SU-DHL-6 (cell line): ENCODE measurements at regions not wholly inside any gene's neighbourhood (a gene's known extent, or its start where the extent isn't known, plus 50 kb on each side); places are given as distances from the start of the nearest gene placed in this dataset.

ENCODE experiments used
- H2AFZ ChIP-seq: fragments of 200-600 bp; sonication (generic); 2 replicates; pipeline ENCODE4 v1.6.1; 2014; ENCODE audit warnings: low read depth, mild to moderate bottlenecking, moderate library complexity, mixed read lengths, antibody characterized with exemption, low read length; ENCODE audit not compliant: severe bottlenecking
- H3F3A ChIP-seq: fragments of 200-600 bp; shearing (Covaris generic); 2 replicates; pipeline ENCODE4 v1.6.0; 2016; ENCODE audit warnings: antibody characterized with exemption, mild to moderate bottlenecking; ENCODE audit not compliant: insufficient read depth
- H3K27ac ChIP-seq: fragments of 200-600 bp; sonication (generic); 2 replicates; pipeline ENCODE4 v1.5.1; 2016; ENCODE audit warnings: low read depth, mild to moderate bottlenecking, low read length, moderate library complexity, mixed read lengths
- H3K27me3 ChIP-seq: fragments of 200-600 bp; sonication (generic), shearing (Covaris generic); 2 replicates; pipeline ENCODE4 v1.6.0; 2014; ENCODE audit warnings: mild to moderate bottlenecking, low read length
- H3K36me3 ChIP-seq: fragments of 200-600 bp; sonication (generic); 2 replicates; pipeline ENCODE4 v1.6.1; 2014; ENCODE audit warnings: mild to moderate bottlenecking, low read length, mixed read lengths
- H3K4me2 ChIP-seq: fragments of 300-600, 200-600 bp; shearing (Covaris generic), sonication (generic); 2 replicates; pipeline ENCODE4 v1.6.0; 2014; ENCODE audit warnings: low read length, low read depth, mild to moderate bottlenecking; ENCODE audit not compliant: poor library complexity, severe bottlenecking
- H3K4me3 ChIP-seq: fragments of 200-600 bp; sonication (generic); 2 replicates; pipeline ENCODE4 v1.5.1; 2014; ENCODE audit warnings: antibody characterized with exemption, low read length, mild to moderate bottlenecking, mixed read lengths; ENCODE audit not compliant: insufficient read depth, poor library complexity, severe bottlenecking
- H3K79me2 ChIP-seq: fragments of 200-600 bp; sonication (generic); 2 replicates; pipeline ENCODE4 v1.6.1; 2014; ENCODE audit warnings: mild to moderate bottlenecking, low read length, moderate library complexity; ENCODE audit not compliant: insufficient read depth
- H3K9ac ChIP-seq: fragments of 200-600 bp; sonication (generic); 2 replicates; pipeline ENCODE4 v1.7.0; 2014; ENCODE audit warnings: mild to moderate bottlenecking, low read length
- H3K9me2 ChIP-seq: fragments of 200-600 bp; sonication (generic); replicated peaks from 2 replicates; pipeline ENCODE4 v1.6.1; 2014; ENCODE audit warnings: low read length; ENCODE audit not compliant: insufficient read depth
- H3K9me3 ChIP-seq: fragments of 200-600 bp; sonication (generic); 2 replicates; pipeline ENCODE4 v1.6.1; 2014; ENCODE audit warnings: low read length, mixed read lengths; ENCODE audit not compliant: insufficient read depth
- H4K20me1 ChIP-seq: fragments of 200-600 bp; sonication (generic); 2 replicates; pipeline ENCODE4 v1.6.1; 2014; ENCODE audit warnings: low read depth, mild to moderate bottlenecking, antibody characterized with exemption, low read length, moderate library complexity, mixed read lengths
- CTCF ChIP-seq: fragments of 200-600 bp; sonication (generic); IDR thresholded peaks from one replicate; pipeline ENCODE4 v1.5.1; 2017; ENCODE audit warnings: antibody characterized with exemption, mild to moderate bottlenecking, low read length, moderate library complexity; ENCODE audit not compliant: insufficient read depth, poor library complexity, severe bottlenecking
- EZH2phosphoT487 ChIP-seq: fragments of 200-600 bp; sonication (generic), shearing (Covaris generic); conservative IDR thresholded peaks from 2 replicates; pipeline ENCODE4 v1.6.1; 2018; ENCODE audit warnings: mild to moderate bottlenecking, antibody characterized with exemption, low read length, moderate library complexity, mixed read lengths

- Histone ChIP-seq H3K79me2 (no peaks in the 10 kb centered on the region), H3K36me3 (no peaks in the 10 kb centered on the region), H3K27me3 (no peaks in the 10 kb centered on the region), H3K9me3 (no peaks in the 10 kb centered on the region), H4K20me1 (no peaks in the 10 kb centered on the region), H3F3A (no peaks in the 10 kb centered on the region), H3K27ac (no peak overlapping the region), H3K4me2 (no peak overlapping the region), H3K9ac (no peak overlapping the region), H3K9me2 (no peaks in the 10 kb centered on the region), H3K4me3 (no peak overlapping the region), H2AFZ (no peak overlapping the region)
- TF ChIP-seq CTCF, result no peak
- no peak for TF ChIP-seq EZH2phosphoT487
Observed at GRCh38 chr13:81770868-81771505, 1430.1 kb upstream of the SPRY2 start.

- Histone ChIP-seq H3K27ac (no peak overlapping the region), H3K9me3 (peaks cover 4% of the 10 kb centered on the region; the same call in 1 of the 2 replicates), H3F3A (no peaks in the 10 kb centered on the region), H3K79me2 (no peaks in the 10 kb centered on the region), H3K9me2 (no peaks in the 10 kb centered on the region), H3K4me3 (no peak overlapping the region), H3K27me3 (no peaks in the 10 kb centered on the region), H2AFZ (no peak overlapping the region), H3K9ac (no peak overlapping the region), H4K20me1 (no peaks in the 10 kb centered on the region), H3K36me3 (no peaks in the 10 kb centered on the region), H3K4me2 (no peak overlapping the region)
- TF ChIP-seq EZH2phosphoT487, result no peak
- TF ChIP-seq CTCF, result no peak
Observed at GRCh38 chr13:81762449-81762848, 1421.5 kb upstream of the SPRY2 start.

DNA sequence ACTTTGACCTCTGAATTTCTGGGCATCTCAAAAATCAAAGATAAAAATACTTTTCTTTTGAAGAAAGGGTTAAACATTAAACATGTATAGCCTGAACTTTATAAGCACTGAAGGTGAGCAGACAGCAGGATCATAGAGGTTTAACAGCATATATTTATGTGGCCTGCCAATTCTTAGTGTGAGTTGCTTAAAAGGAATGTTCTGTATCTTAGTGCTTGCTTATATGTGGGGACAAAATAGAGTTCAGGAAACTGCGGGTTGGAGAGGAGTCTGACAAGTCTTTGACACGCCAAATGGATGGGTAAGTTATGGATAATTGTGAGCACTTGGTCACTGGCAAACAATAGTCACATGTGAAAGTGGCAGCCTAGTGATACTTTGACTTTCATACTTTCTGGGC, 1419.4 kb upstream of the SPRY2 start:
- Histone ChIP-seq H3K36me3 (no peaks in the 10 kb centered on the region), H2AFZ (no peak overlapping the region), H3K4me3 (no peak overlapping the region), H3K9me2 (no peaks in the 10 kb centered on the region), H3K4me2 (no peak overlapping the region), H3K27me3 (no peaks in the 10 kb centered on the region), H3K9ac (no peak overlapping the region), H3K27ac (no peak overlapping the region), H3K9me3 (peaks cover 4% of the 10 kb centered on the region; the same call in 1 of the 2 replicates), H3F3A (no peaks in the 10 kb centered on the region), H4K20me1 (no peaks in the 10 kb centered on the region), H3K79me2 (no peaks in the 10 kb centered on the region)
- TF ChIP-seq CTCF (no peak), EZH2phosphoT487 (no peak)
